Loucy (cell line): ENCODE measurements at regions not wholly inside any gene's neighbourhood (a gene's known extent, or its start where the extent isn't known, plus 50 kb on each side); places are given as distances from the start of the nearest gene placed in this dataset.

ENCODE experiments used
- EZH2phosphoT487 ChIP-seq: fragments of 200-600 bp; IDR thresholded peaks from 2 replicates; pipeline ENCODE4 v1.6.1; 2018; ENCODE audit warnings: antibody characterized with exemption, mild to moderate bottlenecking, moderate library complexity, borderline replicate concordance
- TF ChIP-seq, protein P1 (sequence below): fragments of 200-600 bp; sonication (generic); conservative IDR thresholded peaks from 2 replicates; pipeline ENCODE4 v1.5.1; 2014; ENCODE audit warnings: mild to moderate bottlenecking, antibody characterized with exemption, low read length

DNA sequence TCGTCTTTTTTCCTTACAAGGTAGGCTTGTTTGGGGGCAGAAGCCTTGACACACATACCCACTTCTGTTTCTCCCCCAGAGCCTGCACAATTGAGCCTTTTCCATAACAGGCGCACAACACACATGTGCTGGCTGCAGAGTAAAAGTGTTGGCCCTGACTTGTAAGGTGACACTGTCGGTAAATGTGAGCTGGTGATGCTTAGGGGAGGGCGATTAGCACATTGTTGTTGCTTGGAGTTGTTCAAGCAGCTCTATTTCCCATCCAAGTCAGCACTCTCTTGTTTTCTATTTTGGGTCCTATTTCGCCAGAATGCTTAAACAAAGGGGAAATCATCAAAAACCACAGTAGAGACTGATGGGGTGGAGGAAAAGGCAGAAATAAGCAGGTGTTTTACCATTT, 51.9 kb upstream of the PTPRJ start:
- TF ChIP-seq, protein P1, sequence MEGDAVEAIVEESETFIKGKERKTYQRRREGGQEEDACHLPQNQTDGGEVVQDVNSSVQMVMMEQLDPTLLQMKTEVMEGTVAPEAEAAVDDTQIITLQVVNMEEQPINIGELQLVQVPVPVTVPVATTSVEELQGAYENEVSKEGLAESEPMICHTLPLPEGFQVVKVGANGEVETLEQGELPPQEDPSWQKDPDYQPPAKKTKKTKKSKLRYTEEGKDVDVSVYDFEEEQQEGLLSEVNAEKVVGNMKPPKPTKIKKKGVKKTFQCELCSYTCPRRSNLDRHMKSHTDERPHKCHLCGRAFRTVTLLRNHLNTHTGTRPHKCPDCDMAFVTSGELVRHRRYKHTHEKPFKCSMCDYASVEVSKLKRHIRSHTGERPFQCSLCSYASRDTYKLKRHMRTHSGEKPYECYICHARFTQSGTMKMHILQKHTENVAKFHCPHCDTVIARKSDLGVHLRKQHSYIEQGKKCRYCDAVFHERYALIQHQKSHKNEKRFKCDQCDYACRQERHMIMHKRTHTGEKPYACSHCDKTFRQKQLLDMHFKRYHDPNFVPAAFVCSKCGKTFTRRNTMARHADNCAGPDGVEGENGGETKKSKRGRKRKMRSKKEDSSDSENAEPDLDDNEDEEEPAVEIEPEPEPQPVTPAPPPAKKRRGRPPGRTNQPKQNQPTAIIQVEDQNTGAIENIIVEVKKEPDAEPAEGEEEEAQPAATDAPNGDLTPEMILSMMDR = no peak
- no peak for TF ChIP-seq EZH2phosphoT487
